Ishikawa (cell line): ENCODE measurements at regions not wholly inside any gene's neighbourhood (a gene's known extent, or its start where the extent isn't known, plus 50 kb on each side); places are given as distances from the start of the nearest gene placed in this dataset.

ENCODE experiments used
- CEBPB ChIP-seq: IDR thresholded peaks from 2 replicates; pipeline ENCODE4 v1.6.1; 2012
- CREB1 ChIP-seq: IDR thresholded peaks from 2 replicates; pipeline ENCODE4 v1.6.1; 2012; ENCODE audit warnings: low read depth
- EGR1 ChIP-seq: IDR thresholded peaks from 2 replicates; pipeline ENCODE4 v1.6.1; 2012
- EP300 ChIP-seq: IDR thresholded peaks from 2 replicates; pipeline ENCODE4 v1.6.1; 2012; ENCODE audit warnings: borderline replicate concordance
- FOXM1 ChIP-seq: IDR thresholded peaks from 2 replicates; pipeline ENCODE4 v1.6.1; 2012; ENCODE audit warnings: low read depth, borderline replicate concordance
- NFIC ChIP-seq: IDR thresholded peaks from 2 replicates; pipeline ENCODE4 v1.6.1; 2012
- RAD21 ChIP-seq: IDR thresholded peaks from 2 replicates; pipeline ENCODE4 v1.6.1; 2012; ENCODE audit warnings: low read depth
- TAF1 ChIP-seq: IDR thresholded peaks from 2 replicates; pipeline ENCODE4 v1.6.1; 2012; ENCODE audit warnings: low read depth, mild to moderate bottlenecking
- TCF12 ChIP-seq: IDR thresholded peaks from 2 replicates; pipeline ENCODE4 v1.6.1; 2012; ENCODE audit warnings: low read depth
- TEAD4 ChIP-seq: IDR thresholded peaks from 2 replicates; pipeline ENCODE4 v1.6.1; 2012
- YY1 ChIP-seq: IDR thresholded peaks from 2 replicates; pipeline ENCODE4 v1.6.1; 2012; ENCODE audit warnings: low read depth
- ZBTB7A ChIP-seq: IDR thresholded peaks from 2 replicates; pipeline ENCODE4 v1.6.1; 2012; ENCODE audit warnings: low read depth
- TF ChIP-seq, protein P1 (sequence below): IDR thresholded peaks from 2 replicates; pipeline ENCODE4 v1.6.1; 2012
- TF ChIP-seq, protein P2 (sequence below): IDR thresholded peaks from 2 replicates; pipeline ENCODE4 v1.6.1; 2012
- TF ChIP-seq, protein P3 (sequence below): IDR thresholded peaks from 2 replicates; pipeline ENCODE4 v1.6.1; 2012; ENCODE audit warnings: low read depth, mild to moderate bottlenecking

DNA sequence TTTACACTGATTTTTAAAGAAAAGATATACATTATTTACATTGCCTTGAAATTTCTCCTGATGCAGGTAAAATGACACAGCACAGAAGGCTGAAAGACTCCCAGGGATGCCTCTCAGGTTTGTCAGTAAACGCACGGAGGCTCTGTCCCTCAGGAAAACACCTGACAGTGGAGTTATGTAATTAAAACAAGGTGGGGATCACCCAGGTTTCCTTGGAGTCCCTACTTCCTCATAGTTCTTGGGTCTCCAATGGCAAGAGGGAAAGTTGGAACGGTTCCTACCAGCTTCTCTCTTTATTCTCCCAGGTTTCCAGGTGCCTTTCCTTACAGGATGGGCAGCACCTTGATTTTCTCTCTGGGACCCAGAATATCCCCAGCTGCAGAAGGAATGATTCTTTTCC is 654.8 kb downstream of the SLC4A3 start:
- TF ChIP-seq CEBPB (no peak), CREB1 (no peak), TAF1 (no peak), EP300 (no peak), ZBTB7A (no peak)

DNA sequence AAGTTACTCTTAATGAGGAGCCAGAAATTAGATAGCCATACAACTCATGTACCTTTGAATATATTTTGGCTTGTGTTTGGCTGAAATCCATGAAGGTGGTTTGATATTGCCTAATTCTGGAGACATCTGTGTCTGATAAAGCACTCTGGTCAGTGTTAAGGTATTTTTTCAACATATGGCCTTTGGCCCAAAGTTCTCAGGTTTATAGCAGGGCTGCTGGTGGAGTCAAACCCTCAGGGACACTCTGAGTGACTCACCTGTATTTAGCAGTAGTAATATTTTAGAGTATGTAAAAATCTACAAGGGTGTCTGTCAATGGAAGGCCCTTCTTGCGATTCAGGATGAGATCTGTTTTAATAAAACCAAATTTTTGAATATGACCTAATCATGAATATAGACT is 666.5 kb downstream of the SLC4A3 start:
- TF ChIP-seq RAD21 (no peak), TAF1 (no peak), EP300 (no peak), YY1 (no peak), CEBPB (no peak), FOXM1 (no peak), NFIC (no peak), ZBTB7A (no peak), TEAD4 (no peak)
- TF ChIP-seq, protein P1, sequence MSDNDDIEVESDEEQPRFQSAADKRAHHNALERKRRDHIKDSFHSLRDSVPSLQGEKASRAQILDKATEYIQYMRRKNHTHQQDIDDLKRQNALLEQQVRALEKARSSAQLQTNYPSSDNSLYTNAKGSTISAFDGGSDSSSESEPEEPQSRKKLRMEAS: no peak
- TF ChIP-seq, protein P2, sequence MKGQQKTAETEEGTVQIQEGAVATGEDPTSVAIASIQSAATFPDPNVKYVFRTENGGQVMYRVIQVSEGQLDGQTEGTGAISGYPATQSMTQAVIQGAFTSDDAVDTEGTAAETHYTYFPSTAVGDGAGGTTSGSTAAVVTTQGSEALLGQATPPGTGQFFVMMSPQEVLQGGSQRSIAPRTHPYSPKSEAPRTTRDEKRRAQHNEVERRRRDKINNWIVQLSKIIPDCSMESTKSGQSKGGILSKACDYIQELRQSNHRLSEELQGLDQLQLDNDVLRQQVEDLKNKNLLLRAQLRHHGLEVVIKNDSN: no peak

DNA sequence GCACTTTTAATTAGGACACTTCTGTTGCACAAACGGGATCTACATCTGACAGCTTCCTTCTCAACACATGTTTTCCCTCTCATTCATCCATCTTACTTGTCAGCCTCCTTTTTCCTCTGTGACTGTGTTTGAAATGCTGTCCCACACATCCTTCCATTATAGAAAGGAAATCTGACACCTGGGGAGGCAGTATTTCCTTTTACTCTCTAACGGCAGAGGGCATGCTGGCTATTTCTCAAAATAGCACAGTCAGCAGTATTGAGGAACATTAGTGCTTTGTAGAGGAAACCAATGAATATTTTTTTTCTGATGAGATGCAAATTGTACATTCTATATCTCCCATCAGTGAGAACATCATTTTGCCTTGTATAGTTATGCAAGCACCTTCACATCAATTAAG is 668.7 kb downstream of the SLC4A3 start:
- TF ChIP-seq TCF12 (no peak), CEBPB (no peak), YY1 (no peak), TAF1 (no peak), CREB1 (no peak), NFIC (no peak), EGR1 (no peak)
- TF ChIP-seq, protein P2: no peak

DNA sequence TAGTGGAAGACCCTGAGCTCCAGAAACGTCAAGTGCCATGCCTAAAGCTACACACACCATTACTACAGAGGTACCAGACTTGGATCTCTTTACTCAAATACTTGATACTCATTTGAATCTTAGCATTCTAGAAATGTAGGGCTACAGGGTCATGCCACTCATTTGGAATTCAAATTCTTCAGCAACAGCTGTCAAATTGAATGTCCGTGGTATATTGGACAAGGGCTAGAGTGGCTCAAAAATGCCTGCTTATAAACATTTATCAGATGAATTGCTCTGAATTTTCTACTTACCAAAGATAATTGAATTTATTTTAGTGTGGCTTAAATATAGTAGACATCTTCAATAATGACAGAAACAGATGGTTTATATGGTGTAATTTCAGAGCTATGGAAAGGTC is 669.7 kb downstream of the SLC4A3 start:
- no peak for TF ChIP-seq YY1
- no peak for TF ChIP-seq EP300
- no peak for TF ChIP-seq FOXM1
- TF ChIP-seq, protein P2: no peak
- TF ChIP-seq, protein P3, sequence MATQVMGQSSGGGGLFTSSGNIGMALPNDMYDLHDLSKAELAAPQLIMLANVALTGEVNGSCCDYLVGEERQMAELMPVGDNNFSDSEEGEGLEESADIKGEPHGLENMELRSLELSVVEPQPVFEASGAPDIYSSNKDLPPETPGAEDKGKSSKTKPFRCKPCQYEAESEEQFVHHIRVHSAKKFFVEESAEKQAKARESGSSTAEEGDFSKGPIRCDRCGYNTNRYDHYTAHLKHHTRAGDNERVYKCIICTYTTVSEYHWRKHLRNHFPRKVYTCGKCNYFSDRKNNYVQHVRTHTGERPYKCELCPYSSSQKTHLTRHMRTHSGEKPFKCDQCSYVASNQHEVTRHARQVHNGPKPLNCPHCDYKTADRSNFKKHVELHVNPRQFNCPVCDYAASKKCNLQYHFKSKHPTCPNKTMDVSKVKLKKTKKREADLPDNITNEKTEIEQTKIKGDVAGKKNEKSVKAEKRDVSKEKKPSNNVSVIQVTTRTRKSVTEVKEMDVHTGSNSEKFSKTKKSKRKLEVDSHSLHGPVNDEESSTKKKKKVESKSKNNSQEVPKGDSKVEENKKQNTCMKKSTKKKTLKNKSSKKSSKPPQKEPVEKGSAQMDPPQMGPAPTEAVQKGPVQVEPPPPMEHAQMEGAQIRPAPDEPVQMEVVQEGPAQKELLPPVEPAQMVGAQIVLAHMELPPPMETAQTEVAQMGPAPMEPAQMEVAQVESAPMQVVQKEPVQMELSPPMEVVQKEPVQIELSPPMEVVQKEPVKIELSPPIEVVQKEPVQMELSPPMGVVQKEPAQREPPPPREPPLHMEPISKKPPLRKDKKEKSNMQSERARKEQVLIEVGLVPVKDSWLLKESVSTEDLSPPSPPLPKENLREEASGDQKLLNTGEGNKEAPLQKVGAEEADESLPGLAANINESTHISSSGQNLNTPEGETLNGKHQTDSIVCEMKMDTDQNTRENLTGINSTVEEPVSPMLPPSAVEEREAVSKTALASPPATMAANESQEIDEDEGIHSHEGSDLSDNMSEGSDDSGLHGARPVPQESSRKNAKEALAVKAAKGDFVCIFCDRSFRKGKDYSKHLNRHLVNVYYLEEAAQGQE: no peak
- TF ChIP-seq ZBTB7A: no peak
- TF ChIP-seq CREB1: no peak
- no peak for TF ChIP-seq TCF12
- TF ChIP-seq EGR1: no peak
- no peak for TF ChIP-seq TEAD4
- TF ChIP-seq TAF1: no peak
- TF ChIP-seq, protein P1: no peak
- no peak for TF ChIP-seq NFIC
- no peak for TF ChIP-seq RAD21

DNA sequence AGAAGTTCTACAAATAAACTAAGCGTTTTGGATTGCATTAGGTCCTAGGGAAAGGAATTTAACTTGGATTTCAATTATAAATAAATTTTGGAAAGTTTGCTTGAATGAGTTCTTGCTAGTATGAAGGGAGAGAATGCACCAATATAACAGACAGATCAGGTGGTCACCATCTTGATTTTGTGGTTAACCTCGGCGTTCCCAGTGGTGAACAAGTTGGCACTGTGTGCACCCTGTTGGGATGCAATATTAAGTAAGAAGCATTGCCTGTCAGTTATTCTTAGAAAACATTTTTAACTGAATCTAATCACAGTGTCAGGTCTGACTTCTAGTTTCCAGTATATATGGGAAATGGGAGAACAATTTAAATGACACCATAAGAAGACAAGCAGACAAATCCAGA is 673.4 kb downstream of the SLC4A3 start:
- TF ChIP-seq FOXM1 (no peak), YY1 (no peak), RAD21 (no peak), NFIC (no peak), ZBTB7A (no peak)

DNA sequence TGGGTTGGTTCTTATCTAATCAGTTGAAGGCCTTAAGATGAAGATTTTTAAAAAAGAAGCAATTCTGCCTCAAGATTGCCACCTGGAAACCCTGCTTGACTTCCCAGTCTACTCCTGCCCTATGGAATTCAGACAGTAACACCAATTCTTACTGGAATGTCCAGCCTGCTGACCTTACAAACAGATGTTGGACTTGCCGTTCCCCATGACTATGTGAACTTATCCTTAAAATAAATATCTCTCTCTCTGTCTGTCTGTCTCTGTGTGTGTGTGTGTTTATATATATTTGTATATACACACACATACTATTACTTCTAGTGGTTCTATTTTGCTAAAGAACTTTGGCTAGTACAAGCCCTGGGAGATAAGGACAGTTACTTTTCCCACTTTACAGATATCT is 675.3 kb downstream of the SLC4A3 start:
- TF ChIP-seq TAF1 (no peak), EP300 (no peak), TEAD4 (no peak), FOXM1 (no peak), YY1 (no peak), EGR1 (no peak), CEBPB (no peak), RAD21 (no peak), ZBTB7A (no peak), TCF12 (no peak), NFIC (no peak), CREB1 (no peak)
- TF ChIP-seq, protein P1: no peak
- TF ChIP-seq, protein P2: no peak
- TF ChIP-seq, protein P3: no peak
